ENCODE measurements at regions not wholly inside any gene's neighbourhood (a gene's known extent, or its start where the extent isn't known, plus 50 kb on each side); places are given as distances from the start of the nearest gene placed in this dataset.

DNA sequence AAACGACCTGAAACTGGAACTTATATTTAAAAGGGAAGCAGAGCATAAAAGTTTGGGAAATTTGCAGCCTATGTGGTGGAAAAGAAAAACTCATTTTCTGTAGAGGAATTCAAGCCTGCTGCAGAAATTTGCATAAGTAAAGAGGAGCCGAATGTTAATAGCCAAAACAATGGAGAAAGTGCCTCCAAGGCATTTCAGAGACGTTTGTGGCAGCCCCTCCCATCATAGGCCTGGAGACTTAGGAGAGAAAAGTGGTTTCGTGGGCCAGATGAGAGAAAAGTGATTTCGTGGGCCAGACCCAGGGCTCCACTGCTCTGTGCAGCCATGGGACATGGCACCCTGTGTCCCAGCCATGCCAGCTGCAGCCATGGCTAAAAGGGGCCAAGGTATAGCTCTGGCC is 361.9 kb downstream of the PCDH19 start (continued):
- TF ChIP-seq, protein P1, sequence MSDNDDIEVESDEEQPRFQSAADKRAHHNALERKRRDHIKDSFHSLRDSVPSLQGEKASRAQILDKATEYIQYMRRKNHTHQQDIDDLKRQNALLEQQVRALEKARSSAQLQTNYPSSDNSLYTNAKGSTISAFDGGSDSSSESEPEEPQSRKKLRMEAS (CRISPR knock-in tag; IDR thresholded peaks at IDR 0.05), result no peak
- TF ChIP-seq, protein P2, sequence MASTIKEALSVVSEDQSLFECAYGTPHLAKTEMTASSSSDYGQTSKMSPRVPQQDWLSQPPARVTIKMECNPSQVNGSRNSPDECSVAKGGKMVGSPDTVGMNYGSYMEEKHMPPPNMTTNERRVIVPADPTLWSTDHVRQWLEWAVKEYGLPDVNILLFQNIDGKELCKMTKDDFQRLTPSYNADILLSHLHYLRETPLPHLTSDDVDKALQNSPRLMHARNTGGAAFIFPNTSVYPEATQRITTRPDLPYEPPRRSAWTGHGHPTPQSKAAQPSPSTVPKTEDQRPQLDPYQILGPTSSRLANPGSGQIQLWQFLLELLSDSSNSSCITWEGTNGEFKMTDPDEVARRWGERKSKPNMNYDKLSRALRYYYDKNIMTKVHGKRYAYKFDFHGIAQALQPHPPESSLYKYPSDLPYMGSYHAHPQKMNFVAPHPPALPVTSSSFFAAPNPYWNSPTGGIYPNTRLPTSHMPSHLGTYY (CRISPR knock-in tag; IDR thresholded peaks at IDR 0.05), result no peak
- TF ChIP-seq NR2C2 (CRISPR knock-in tag; IDR thresholded peaks at IDR 0.05) (no peak), ZNF423 (CRISPR knock-in tag; IDR thresholded peaks at IDR 0.05) (no peak), GABPB1 (CRISPR knock-in tag; IDR thresholded peaks at IDR 0.05) (no peak)
